PFSK-1 (cell line): ENCODE measurements at regions not wholly inside any gene's neighbourhood (a gene's known extent, or its start where the extent isn't known, plus 50 kb on each side); places are given as distances from the start of the nearest gene placed in this dataset.

Source experiments
- FOXP2 ChIP-seq: optimal IDR thresholded peaks from 2 replicates; pipeline ENCODE3; 2011; ENCODE audit warnings: borderline replicate concordance, control low read depth, inconsistent platforms; ENCODE audit not compliant: insufficient read depth; ENCODE audit errors: extremely low read length, extremely low read depth
- POLR2AphosphoS5 ChIP-seq: IDR thresholded peaks from 2 replicates; pipeline ENCODE4 v1.6.1; 2012; ENCODE audit warnings: low read depth, mild to moderate bottlenecking, control low read depth, low read length, moderate library complexity
- SIN3A ChIP-seq: IDR thresholded peaks from 2 replicates; pipeline ENCODE4 v1.6.1; 2012; ENCODE audit warnings: mild to moderate bottlenecking, low read length, moderate library complexity, borderline replicate concordance; ENCODE audit not compliant: insufficient read depth
- TAF1 ChIP-seq: IDR thresholded peaks from 2 replicates; pipeline ENCODE4 v1.6.1; 2012; ENCODE audit warnings: low read length, control low read depth, borderline replicate concordance; ENCODE audit not compliant: insufficient read depth
- TF ChIP-seq, protein P1 (sequence below), 2 experiments: IDR thresholded peaks; 2 replicates each; pipeline versions ENCODE4 v1.6.1 to v1.8.0; 2011 to 2012; ENCODE audit warnings: low read depth in 2 of 2, low read length in 2 of 2, control low read depth in 1 of 2, inconsistent platforms in 1 of 2, mild to moderate bottlenecking in 1 of 2, moderate library complexity in 1 of 2; ENCODE audit not compliant: insufficient read depth in 1 of 2

DNA sequence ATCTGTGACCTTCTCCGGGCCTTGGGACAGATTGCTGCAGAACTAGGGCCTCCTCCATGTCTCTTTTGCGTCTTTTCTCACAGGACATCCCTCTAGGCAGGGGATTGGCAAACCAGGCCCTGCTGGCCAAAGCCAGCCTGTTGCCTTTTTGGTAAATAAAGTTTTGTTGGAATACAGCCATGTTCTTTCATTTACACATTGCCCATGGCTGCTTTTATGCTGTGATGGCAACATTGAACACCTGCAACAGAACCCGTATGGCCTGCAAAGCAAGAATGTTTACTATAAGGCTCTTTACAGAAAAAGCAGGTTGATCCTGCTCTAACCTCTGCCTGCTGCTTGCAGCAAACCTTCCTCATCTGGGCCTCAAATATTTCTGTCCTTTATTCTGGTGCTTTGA, 56.8 kb upstream of the B3GAT1 start:
- TF ChIP-seq, protein P1, sequence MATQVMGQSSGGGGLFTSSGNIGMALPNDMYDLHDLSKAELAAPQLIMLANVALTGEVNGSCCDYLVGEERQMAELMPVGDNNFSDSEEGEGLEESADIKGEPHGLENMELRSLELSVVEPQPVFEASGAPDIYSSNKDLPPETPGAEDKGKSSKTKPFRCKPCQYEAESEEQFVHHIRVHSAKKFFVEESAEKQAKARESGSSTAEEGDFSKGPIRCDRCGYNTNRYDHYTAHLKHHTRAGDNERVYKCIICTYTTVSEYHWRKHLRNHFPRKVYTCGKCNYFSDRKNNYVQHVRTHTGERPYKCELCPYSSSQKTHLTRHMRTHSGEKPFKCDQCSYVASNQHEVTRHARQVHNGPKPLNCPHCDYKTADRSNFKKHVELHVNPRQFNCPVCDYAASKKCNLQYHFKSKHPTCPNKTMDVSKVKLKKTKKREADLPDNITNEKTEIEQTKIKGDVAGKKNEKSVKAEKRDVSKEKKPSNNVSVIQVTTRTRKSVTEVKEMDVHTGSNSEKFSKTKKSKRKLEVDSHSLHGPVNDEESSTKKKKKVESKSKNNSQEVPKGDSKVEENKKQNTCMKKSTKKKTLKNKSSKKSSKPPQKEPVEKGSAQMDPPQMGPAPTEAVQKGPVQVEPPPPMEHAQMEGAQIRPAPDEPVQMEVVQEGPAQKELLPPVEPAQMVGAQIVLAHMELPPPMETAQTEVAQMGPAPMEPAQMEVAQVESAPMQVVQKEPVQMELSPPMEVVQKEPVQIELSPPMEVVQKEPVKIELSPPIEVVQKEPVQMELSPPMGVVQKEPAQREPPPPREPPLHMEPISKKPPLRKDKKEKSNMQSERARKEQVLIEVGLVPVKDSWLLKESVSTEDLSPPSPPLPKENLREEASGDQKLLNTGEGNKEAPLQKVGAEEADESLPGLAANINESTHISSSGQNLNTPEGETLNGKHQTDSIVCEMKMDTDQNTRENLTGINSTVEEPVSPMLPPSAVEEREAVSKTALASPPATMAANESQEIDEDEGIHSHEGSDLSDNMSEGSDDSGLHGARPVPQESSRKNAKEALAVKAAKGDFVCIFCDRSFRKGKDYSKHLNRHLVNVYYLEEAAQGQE (IDR thresholded peaks at IDR 0.05; ENCODE audit: insufficient read depth in 1 of 2, low read depth in 2 of 2, low read length in 2 of 2): no peak
- TF ChIP-seq SIN3A (no peak), POLR2AphosphoS5 (no peak), TAF1 (no peak), FOXP2 (no peak)

DNA sequence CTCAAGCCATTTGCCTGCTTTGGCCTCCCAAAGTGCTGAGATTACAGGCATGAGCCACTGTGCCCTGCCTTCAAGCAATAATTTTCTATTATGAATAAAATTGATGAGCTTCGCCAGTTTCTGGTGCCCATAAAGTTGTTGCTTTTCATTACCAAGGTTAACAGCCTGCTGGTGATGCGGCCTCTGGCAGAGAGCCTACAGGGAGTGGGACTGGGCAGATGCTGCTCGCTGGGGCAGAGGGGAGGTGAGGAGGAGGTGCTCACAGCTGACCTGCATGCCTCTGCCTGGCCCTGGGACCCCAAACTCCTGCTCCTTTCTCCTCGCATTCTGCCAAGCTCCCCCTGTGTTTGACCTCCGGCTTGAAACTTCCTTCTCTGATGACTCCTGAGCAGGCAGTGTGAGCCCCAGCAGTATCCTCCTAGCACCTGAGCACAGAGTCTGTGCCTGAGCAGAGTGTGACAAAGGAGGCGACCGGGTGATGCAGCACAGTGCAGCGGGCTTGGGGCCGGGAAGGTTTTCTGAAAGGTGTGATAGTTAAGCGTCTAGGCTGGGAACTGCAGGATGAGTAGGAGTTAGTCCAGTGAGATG, 56.1 kb upstream of the B3GAT1 start:
- TF ChIP-seq, protein P1 (IDR thresholded peaks at IDR 0.05; ENCODE audit: insufficient read depth in 1 of 2, low read depth in 2 of 2, low read length in 2 of 2): no peak
- TF ChIP-seq FOXP2: no peak
- TF ChIP-seq TAF1: no peak
- TF ChIP-seq POLR2AphosphoS5: no peak
- TF ChIP-seq SIN3A: no peak

DNA sequence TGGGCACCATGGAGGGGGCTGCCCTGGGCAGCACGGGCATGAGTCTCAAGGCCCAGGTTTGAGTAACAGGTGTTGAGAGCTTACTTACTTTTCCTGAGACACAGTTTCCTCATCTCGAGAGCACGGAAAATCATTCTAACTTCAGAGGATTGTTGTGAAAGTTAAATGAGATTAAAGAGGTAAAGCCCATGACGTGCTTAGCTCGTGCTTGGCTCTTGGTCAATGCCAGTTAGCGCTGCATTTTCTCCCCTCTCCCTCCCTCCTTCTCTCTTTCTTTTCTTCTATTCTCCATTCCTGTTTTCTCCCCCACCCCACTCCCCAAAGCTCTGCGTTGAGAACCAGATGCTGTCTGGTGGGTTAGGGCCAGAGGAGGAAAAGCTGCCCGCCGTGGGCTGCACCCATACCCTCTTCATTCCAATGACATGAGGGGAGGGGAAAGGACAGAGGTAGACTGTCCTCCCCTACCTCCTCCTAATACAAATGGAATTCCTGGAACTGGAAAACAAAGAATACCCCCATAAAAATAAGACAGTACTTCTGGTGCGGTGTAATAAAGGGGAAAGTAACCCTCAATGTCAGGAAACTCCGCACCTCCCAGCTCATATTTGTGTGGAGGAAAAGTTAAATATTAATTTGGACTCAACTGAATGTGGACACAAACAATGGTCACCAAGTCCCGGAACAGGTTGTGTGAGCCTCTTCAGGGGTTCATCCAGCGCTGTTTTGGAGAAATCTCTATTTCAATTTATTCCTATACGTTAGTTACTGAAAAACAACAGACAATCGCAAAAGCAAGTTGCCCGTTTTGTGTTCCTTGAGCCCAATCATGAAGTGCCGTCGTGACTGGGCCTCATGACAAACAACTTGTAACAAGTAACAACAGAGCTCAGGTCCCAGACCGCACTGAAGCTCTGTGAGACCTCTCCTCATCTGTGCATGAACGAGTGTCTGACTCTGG, 54.8 kb upstream of the B3GAT1 start:
- TF ChIP-seq FOXP2 (no peak), SIN3A (no peak), TAF1 (no peak), POLR2AphosphoS5 (no peak)
- TF ChIP-seq, protein P1 (IDR thresholded peaks at IDR 0.05; ENCODE audit: insufficient read depth in 1 of 2, low read depth in 2 of 2, low read length in 2 of 2): no peak

DNA sequence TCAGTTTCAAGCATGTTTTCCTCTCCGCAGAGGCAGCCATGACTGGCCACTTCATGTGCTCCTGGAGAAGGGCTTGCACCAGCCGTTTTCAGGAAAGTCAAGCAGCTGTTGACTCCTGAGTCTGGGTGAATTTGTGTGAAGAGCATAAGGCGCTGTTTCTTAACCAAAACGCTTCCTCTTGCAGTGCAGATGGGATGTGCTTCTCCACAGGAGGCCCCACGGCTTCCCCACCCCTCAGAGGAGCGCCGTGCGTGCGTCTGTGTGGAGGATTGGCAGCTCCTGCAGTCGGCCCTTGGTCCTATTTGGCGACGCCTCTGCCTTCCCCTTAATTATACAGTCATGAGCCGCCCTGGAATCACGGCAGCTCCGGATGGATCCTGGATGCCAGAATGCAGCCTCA, 54.1 kb upstream of the B3GAT1 start:
- TF ChIP-seq FOXP2: no peak
- no peak for TF ChIP-seq TAF1
- no peak for TF ChIP-seq SIN3A
- no peak for TF ChIP-seq POLR2AphosphoS5
- TF ChIP-seq, protein P1 (IDR thresholded peaks at IDR 0.05; ENCODE audit: insufficient read depth in 1 of 2, low read depth in 2 of 2, low read length in 2 of 2): no peak
